ENCODE measurements at regions not wholly inside any gene's neighbourhood (a gene's known extent, or its start where the extent isn't known, plus 50 kb on each side); places are given as distances from the start of the nearest gene placed in this dataset.

- TF ChIP-seq CTCF (conservative IDR thresholded peaks at IDR 0.05; ENCODE audit: low read depth, low read length): no peak
- TF ChIP-seq EZH2phosphoT487 (IDR thresholded peaks at IDR 0.05; ENCODE audit: borderline replicate concordance, low read length): no peak
- TF ChIP-seq EZH2 (IDR thresholded peaks at IDR 0.05; ENCODE audit: low read length, unreplicated experiment): no peak
Observed at GRCh38 chr3:23094890-23095462, 108.2 kb upstream of the UBE2E2 start.
